A204.1 (cell line): ENCODE measurements at regions not wholly inside any gene's neighbourhood (a gene's known extent, or its start where the extent isn't known, plus 50 kb on each side); places are given as distances from the start of the nearest gene placed in this dataset.

Source experiments
- FAIRE-seq: peaks from 2 replicates; lab custom pipeline; 2012; peaks lifted over from hg19 to GRCh38; lab: Jason Lieb, UNC

- FAIRE-seq = no peak
Observed at GRCh38 chr17:72302735-72303134, 181.9 kb downstream of the SOX9 start.

DNA sequence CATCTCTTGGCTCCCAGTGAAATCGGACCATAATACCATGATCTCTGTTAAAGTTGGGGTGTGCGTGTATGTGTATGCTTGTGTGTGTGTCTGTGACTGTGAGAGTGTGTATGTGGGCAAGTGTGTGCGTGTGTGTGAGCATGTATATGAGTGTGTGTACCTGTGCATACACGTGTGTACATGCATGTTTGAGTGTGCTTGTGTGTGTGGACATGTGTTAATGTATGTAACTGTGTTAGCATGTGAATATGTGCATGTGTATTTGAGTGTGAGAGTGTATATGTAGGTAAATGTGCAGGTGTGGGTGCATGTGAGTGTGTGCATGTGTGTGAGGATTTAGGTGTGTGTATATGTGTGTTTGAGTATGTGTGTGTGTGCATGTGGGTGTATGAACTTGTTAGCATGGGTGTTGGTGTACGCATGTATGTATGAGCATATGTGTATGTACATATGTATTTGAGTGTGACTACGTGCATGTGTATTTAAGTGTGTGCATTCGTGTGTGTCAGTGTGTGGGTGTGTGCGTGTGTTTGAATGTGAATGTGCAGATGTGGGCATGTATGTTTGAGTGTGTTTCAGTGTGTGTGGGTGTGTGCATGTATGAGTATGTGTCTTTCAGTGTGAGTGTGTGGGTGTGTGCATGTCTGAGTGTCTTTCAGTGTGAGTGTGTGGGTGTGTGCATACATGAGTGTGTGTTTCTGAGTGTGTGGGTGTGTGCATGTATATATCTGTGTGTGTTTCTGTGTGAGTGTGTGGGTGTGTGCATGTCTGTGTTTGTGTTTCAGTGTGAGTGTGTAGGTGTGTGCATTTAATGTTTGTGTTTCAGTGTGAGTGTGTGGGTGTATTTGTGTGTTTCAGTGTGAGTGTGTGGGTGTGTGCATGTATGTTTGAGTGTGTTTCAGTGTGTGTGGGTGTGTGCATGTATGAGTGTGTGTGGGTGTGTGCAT, 183.2 kb downstream of the SOX9 start:
- FAIRE-seq = no peak

GRCh38 chr17:72304859-72305258, 184.0 kb downstream of the SOX9 start:
- no peak for FAIRE-seq

GRCh38 chr17:72305472-72305871, 184.7 kb downstream of the SOX9 start:
- no peak for FAIRE-seq

- FAIRE-seq = no peak
Observed at GRCh38 chr17:72306037-72306436, 185.2 kb downstream of the SOX9 start.

DNA sequence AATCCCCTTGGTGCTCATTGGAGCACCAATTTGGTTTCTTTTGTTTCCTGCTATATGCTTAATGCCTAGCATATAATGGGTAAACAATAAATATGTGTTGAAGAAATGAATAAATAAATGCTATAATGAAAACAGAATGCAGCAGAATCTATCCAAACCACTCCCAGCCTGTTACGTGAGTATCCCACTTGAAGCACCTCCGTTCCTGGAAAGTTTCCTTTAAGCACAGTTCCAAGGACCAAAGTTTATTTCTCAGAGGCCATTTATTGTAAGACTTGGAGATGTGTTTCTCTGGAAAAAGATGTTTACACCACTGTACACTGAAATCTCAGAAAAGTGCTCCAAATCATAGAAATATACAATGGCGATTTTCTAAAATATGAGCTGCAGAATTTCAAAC, 187.0 kb downstream of the SOX9 start:
- FAIRE-seq = no peak

DNA sequence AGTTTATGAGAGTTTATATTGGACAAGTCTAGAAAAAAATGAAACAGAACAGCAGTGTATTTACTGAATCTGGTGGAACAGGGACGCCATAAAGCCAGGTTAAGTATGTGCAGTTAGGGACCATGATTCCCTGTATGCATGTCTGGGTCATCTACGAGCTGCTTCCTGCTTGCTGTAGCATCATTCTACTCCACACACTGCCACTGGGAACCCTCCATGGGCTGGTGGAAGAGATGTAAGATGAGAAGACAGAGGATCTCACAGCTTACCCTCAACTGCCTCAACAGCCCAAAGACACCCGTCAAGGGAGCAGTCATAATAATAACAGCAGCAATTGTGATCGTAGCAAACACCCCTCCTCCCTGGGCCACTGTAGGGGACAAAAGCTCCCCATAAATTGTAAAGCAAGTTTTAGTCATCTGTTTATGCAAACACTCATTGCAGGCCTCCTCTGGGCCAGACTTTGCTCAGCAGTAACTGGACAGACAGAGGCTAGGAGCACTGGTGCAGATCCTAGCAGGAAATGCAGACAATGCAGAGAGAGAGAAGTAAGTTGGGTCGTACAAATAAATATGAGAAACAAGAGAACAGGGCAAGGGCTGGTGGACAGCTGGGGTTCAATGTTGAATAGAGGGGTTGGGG, 188.0 kb downstream of the SOX9 start:
- no peak for FAIRE-seq

DNA sequence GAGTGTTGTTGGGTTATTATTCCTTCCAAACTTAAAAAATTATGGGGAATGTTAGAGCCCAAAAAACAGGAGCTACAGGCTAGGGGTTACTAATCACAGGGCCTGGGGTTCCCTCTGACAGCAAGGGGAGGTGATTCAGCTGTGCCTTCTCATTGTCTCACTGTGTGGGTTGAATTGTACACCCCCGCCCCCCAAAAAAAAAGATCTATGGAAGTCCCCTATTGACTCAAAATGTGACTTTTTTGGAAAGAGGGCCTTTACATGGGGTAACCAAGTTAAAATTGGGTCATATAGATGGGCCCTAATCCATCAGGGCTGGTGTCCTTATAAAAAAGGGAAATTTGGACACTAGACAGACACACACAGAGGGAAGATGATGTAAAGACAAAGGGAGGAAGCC, 190.2 kb downstream of the SOX9 start:
- no peak for FAIRE-seq

- FAIRE-seq = no peak
Observed at GRCh38 chr17:72315122-72315913, 194.5 kb downstream of the SOX9 start.

GRCh38 chr17:72318131-72318530, 197.3 kb downstream of the SOX9 start:
- FAIRE-seq = no peak

DNA sequence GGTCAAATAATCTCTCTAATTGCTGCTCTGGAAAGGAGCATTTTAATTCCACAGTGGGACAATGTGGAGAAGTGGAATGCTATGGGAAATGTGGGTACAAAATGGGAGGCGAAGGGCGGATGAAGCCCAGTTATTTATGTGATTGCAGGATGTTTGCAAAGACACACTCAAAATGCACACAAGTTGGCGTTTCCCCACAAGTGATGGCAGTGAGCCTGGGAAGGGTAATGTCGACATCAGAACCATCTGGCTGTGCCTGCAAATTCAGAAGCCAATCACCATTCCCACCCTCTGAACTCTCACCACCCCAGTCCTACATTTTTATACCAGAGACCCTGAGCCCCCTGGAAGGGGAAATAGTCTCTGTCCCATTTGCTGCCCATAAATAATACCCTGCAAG, 201.1 kb downstream of the SOX9 start:
- no peak for FAIRE-seq

DNA sequence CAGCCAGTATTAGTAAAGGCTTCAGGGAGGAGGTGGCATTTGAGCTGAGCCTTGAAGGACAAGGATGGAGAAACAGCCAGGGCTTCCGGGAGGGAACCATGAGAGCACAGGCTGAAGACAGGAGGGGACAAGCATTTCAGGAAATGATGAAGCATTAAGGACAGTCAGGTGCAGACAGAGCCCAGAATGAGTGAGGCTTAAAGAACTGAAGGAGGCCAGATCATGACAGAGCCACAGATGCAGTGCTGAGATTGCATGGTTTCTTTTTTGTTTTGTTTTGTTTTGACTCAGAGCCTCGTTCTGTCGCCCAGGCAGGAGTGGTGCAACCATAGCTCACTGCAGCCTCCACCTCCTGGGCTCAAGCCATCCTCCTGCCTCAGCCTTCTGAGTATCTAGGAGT, 211.5 kb downstream of the SOX9 start:
- FAIRE-seq = no peak

DNA sequence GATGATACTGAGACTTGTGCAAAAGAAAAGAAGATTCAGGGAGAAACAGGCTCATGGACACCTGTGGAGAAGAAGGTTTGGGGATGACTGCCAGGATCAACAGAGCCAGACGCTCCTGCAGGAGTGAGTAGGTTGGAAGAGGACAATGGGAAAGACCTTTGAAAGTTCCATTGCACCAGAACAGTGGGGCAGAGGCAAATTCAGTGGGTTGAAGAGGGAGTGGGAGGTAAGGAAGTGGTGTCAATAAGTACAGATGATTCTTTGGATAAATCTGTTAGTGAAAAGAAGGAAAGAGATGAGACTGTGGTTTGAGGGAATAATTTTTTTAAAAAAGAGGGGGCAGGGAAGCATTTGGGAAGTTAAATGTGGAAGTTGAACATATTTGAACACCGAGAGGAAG, 212.8 kb downstream of the SOX9 start:
- FAIRE-seq = no peak

DNA sequence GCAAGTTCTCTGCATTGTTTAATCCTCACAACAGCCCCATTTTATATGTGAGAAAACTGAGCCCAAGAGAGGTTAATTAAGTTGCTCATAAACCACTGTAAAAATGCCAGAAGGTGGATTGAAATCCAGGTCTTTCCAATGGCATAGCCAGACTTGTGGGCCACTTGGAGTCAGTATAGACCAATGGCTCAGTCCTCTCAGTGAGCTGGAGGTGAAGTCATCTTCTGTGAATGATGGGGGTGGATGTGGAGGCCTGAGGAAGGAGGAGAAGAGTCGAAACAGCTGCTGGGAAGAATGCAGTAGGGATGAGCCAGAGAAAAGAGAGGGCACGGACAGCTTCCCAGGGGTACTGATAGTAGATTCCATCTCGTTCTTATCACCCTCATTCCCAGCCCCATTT, 213.4 kb downstream of the SOX9 start:
- no peak for FAIRE-seq

DNA sequence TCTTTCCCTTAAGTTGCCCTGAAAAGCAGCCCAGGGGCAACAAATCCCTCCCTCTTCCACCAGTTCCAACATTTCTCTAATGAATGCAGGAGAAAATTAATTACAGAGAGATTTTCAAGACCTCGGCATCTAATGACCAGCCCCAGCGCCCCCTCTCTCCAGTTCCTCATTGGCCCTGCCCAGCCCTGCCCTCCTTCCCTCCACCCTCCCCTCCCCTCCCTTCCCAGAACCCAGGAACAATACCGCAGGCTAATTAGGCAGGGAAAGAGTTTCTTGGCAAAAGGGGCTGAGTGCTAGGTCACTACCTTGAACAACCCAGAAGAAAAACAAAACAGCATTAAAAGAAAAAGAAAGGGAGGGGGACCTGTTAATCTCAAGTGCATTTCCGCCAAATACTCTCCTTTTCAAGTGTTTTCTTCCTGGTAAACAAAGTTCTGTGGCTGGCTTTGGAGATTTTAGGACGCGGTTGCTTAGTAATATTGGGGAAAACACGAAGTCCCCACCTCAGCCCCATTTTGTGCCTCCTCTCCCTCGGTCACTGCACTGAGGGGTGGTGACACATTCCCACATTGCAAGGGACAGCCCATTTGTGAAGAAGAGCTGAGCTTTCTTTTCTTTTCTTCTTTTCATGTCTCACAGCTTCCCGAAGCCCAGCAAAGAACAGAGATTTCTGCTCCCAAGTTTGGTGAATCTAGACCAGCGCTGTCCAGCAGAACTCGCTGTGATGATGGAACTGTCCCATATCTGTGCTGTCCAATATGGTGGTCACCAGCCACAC, 215.4 kb downstream of the SOX9 start:
- FAIRE-seq = no peak

GRCh38 chr17:72336804-72337070, 215.9 kb downstream of the SOX9 start:
- FAIRE-seq = no peak

DNA sequence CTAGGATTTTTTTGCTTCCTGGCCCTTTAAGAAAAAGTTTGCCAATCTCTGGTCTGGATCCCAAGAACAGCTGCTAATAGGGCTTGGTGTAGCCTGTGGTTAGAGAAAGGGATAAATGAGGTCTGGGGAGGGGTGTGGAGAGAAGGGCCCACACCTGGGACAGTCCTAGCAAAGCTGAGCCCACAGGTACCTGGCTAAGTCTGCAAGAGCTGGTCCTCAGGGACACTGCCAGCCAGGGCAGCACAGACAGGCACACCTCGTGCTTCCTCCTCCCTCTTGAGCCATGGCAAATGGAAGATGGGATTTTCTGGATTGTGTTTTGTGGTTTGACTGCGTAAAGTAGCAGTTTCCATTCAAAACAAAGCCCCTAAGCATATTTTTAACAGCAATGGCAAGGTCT, 217.5 kb downstream of the SOX9 start:
- FAIRE-seq = no peak

DNA sequence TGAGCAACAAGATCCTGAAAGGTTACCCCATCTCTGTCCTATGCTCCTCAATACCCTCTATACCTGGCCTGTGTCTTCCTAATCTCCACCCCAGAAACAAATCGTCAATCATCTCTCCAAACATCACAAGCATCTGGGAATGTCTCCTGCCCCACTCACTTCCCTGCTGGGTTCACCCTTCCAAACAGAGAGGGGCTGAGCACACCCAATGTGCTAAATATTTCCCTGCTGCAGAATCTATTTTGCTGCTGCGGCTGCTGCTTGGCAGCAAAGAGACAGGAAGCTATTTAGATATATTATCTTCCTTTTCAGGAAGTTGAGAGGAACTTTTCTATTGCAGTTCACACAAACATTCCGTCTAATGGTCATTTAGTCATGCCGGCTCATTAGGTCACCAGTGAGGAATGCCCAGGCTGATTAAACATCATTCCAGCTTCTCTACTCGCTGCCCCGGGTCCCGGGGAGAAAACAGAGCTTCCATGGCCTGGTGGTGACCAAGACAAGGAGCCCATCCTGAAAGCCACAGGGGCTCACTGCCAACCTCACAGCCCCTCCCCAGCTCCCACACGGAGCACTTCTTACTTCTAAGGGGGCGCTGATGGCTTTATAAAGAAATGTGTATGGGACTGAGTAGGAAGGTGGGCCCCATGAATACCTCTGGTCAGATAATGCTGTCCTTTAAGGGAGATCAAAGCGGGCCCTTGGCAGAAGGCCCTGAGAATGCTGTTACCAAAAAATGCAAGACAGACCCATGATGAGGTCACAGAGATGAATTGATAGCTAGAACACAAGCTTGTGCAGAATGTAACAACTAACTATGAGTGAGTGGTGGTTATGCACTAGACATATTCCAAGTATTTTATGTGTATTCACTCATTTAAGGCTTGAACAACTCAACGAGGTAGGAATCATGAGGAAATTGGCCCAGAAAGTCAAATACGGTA, 218.3 kb downstream of the SOX9 start:
- FAIRE-seq = no peak

DNA sequence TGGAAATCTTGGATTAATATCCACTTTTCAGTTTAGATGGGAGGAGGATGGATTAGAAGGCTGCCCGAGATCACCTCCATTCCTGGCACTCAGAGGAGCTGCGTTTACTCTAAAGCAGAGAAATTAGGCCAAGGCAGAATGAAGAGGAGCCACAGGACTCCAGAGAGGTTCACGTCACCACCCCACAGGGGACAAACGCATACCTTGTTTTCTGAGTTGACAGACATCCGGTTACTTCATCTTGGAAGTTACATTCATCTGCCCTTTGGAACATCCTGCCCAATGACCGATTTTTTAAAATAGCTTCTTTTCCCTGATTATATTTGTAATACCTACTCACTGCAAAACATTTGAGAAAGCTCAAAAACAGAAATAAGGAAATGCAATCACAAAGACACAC, 220.0 kb downstream of the SOX9 start:
- no peak for FAIRE-seq

DNA sequence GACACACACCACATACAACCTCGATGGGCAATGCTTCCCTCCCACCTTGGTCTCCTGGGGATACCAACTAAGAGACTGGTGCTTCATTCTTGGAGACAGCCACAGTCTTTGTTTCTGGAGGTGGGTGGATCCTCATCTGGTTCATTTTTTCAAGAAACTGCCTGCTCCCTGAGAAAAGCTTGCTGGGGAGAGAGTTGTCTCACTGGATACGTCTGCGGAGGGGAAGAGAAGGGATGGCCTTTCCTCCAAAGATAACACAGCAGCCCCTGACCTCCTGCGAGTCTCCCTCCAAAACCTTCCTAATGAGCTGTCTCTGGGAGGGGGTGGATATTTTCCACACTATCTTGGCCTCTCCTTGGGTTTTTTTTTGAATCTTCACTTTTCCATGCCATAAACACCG, 221.2 kb downstream of the SOX9 start:
- no peak for FAIRE-seq
